Activated CD8-positive, alpha-beta memory T cell treated with anti-CD3 and anti-CD28 coated beads, Interleukin-2, amount 10 ng/mL, durations not matched to agents 7 days and 5 days (primary cell): ENCODE measurements at regions not wholly inside any gene's neighbourhood (a gene's known extent, or its start where the extent isn't known, plus 50 kb on each side); places are given as distances from the start of the nearest gene placed in this dataset.
A peak's percentile ranks its signal among the peaks of the same experiment; 100 is the strongest.

ENCODE experiments used
- ATAC-seq: fragments of 150-1000 bp; cut with Tn5 transposase; one replicate; pipeline ENCODE4 v1.10.0; 2021; ENCODE audit warnings: moderate library complexity
- CTCF ChIA-PET: fragments of 350-600 bp; sonication (Branson Sonifier 250); formaldehyde crosslinking; loops from one replicate; lab custom pipeline; 2021; ENCODE audit warnings: antibody characterized with exemption; lab: Charles Lee
- DNase-seq: peaks from one replicate; pipeline ENCODE4 v3.0.0-alpha.2; 2020
- H3K27ac Mint-ChIP-seq: one replicate; pipeline ENCODE4 v1.8.0; 2021; ENCODE audit warnings: mild to moderate bottlenecking, mixed read lengths
- H3K27me3 Mint-ChIP-seq: one replicate; pipeline ENCODE4 v1.8.0; 2021; ENCODE audit warnings: mixed read lengths
- H3K36me3 Mint-ChIP-seq: one replicate; pipeline ENCODE4 v1.8.0; 2021; ENCODE audit warnings: mild to moderate bottlenecking, mixed read lengths
- H3K4me1 Mint-ChIP-seq: one replicate; pipeline ENCODE4 v1.8.0; 2021; ENCODE audit warnings: mixed read lengths
- H3K4me3 Mint-ChIP-seq: one replicate; pipeline ENCODE4 v1.8.0; 2021; ENCODE audit warnings: mild to moderate bottlenecking, moderate library complexity, mixed read lengths
- H3K9me3 Mint-ChIP-seq: one replicate; pipeline ENCODE4 v1.8.0; 2022; ENCODE audit warnings: low read depth, mixed read lengths

DNA sequence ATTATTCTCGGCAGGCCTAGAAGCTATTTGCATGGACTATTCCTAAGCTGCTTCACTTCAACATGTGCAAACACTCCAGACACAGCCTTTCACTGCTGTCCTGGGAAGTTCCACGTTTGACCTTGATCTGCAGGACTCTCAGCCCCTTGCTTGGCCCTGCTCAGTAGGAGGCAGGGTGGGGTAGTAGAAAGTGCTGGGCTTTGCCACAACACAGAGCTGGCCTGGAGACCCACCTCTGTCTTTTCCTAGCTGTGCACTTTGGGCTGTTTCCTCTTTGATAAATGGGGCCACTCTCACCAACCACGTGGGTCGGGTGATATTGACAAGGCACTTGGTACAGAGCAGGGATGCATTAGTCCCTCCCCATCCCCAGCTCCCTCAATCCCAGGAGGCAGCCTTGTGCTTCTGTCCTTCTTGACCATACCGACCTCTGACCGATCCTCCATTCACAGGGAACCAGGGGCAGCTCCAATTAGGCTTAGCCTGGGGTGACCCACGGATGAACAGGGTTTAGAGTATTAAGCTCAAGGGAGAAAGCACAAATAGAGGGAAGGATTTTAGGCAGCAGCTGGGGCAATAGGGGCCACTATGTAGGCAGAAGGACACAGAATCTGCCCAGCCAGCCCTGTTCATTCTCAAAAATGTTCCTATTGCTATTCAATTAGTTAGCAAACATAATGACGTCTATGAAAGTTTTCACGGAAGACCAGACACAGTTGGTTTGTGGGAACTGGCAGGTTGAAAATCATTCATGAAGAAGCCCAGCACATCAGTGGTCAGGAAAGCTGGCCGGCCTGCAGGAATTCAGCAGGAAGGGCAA, 63.3 kb downstream of the SYNE3 start:
- Mint-ChIP-seq H3K4me1 (no peaks in the 10 kb centered on the region), H3K4me3 (no peak overlapping the region), H3K36me3 (peaks cover 29% of the 10 kb centered on the region), H3K9me3 (no peaks in the 10 kb centered on the region), H3K27me3 (no peaks in the 10 kb centered on the region), H3K27ac (no peak overlapping the region)
- no peak for DNase-seq
- ATAC-seq = no peak
- CTCF ChIA-PET = interaction anchor here (1.1 to 3.3 kb wide), 8 partner anchors 11 to 85 kb away, joined by 3 to 19 read pairs (median 6); no protein-coding TSS in a partner anchor

- DNase-seq (no peak), ATAC-seq (no peak)
- CTCF ChIA-PET = interaction anchor here (0.6 to 3.3 kb wide), 7 partner anchors 10 to 86 kb away, joined by 3 to 19 read pairs (median 6); no protein-coding TSS in a partner anchor
- H3K9me3 Mint-ChIP-seq = no peaks in the 10 kb centered on the region
- no peaks in the 10 kb centered on the region for H3K4me1 Mint-ChIP-seq
- H3K4me3 Mint-ChIP-seq = no peak overlapping the region
- no peaks in the 10 kb centered on the region for H3K27me3 Mint-ChIP-seq
- no peak overlapping the region for H3K27ac Mint-ChIP-seq
- peaks cover 34% of the 10 kb centered on the region for H3K36me3 Mint-ChIP-seq
These were observed 64.1 kb downstream of the SYNE3 start for GRCh38 chr14:95452176-95452892.

GRCh38 chr14:95449131-95449530, 67.3 kb downstream of the SYNE3 start:
- no peak overlapping the region for H3K4me3 Mint-ChIP-seq
- no peaks in the 10 kb centered on the region for H3K9me3 Mint-ChIP-seq
- no peaks in the 10 kb centered on the region for H3K4me1 Mint-ChIP-seq
- H3K36me3 Mint-ChIP-seq = peaks cover 36% of the 10 kb centered on the region
- ATAC-seq = no peak
- no peak for DNase-seq
- no peak overlapping the region for H3K27ac Mint-ChIP-seq
- CTCF ChIA-PET = interaction anchor here (1.3 kb wide), 1 partner anchor 67 kb away, joined by 3 read pairs; the partner anchor contains the start of gene SYNE3
- H3K27me3 Mint-ChIP-seq = no peaks in the 10 kb centered on the region

GRCh38 chr14:95446470-95446869, 70.0 kb downstream of the SYNE3 start:
- Mint-ChIP-seq H3K4me1 (peaks cover 2% of the 10 kb centered on the region), H3K27me3 (no peaks in the 10 kb centered on the region), H3K4me3 (no peak overlapping the region), H3K9me3 (no peaks in the 10 kb centered on the region), H3K36me3 (peaks cover 43% of the 10 kb centered on the region), H3K27ac (no peak overlapping the region)
- ATAC-seq = no peak
- no peak for DNase-seq
- CTCF ChIA-PET = interaction anchor here (0.8 to 6.9 kb wide), 4 partner anchors 9 to 80 kb away, joined by 3 to 130 read pairs (median 4); no protein-coding TSS in a partner anchor

DNA sequence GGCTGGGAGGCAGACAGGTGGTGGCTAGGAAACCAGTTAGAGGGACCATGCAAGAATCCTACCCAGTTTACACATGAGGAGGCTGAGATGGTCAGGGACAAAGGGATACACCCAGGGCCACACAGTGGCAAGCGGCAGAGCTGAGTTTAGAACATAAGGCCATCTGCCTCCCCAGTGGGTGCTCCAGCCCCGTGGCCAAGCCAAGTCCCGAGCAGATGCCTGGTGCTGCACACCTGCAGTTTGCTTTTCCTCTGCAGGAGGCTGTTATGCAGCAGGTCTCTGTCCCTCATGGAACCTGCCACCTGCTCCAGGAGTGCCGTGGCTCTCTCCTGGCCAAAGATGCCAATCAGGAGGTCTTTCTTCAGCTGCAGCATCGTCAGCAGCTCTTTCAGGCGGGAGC, 70.8 kb downstream of the SYNE3 start:
- DNase-seq (no peak), ATAC-seq (no peak)
- peak overlapping the region; percentile 44 for H3K27ac Mint-ChIP-seq
- H3K36me3 Mint-ChIP-seq = peaks cover 38% of the 10 kb centered on the region
- no peak overlapping the region for H3K4me3 Mint-ChIP-seq
- no peaks in the 10 kb centered on the region for H3K9me3 Mint-ChIP-seq
- CTCF ChIA-PET = interaction anchor here (0.8 to 6.9 kb wide), 6 partner anchors 8 to 86 kb away, joined by 3 to 130 read pairs (median 4); no protein-coding TSS in a partner anchor
- peaks cover 2% of the 10 kb centered on the region for H3K4me1 Mint-ChIP-seq
- no peaks in the 10 kb centered on the region for H3K27me3 Mint-ChIP-seq

- H3K27me3 Mint-ChIP-seq = no peaks in the 10 kb centered on the region
- no peak for ATAC-seq
- no peaks in the 10 kb centered on the region for H3K9me3 Mint-ChIP-seq
- DNase-seq = no peak
- CTCF ChIA-PET = interaction anchor here (1.1 to 6.9 kb wide), 6 partner anchors 14 to 90 kb away, joined by 3 to 130 read pairs (median 5); partner anchors contain the start of gene GLRX5
- H3K4me1 Mint-ChIP-seq = peaks cover 2% of the 10 kb centered on the region
- H3K4me3 Mint-ChIP-seq = no peak overlapping the region
- peaks cover 41% of the 10 kb centered on the region for H3K36me3 Mint-ChIP-seq
- H3K27ac Mint-ChIP-seq = peak overlapping the region; percentile 44
These were observed 71.3 kb downstream of the SYNE3 start for GRCh38 chr14:95445161-95445560.

- CTCF ChIA-PET = interaction anchor here (1.1 to 6.9 kb wide), 8 partner anchors 15 to 90 kb away, joined by 3 to 130 read pairs (median 5); partner anchors contain the start of gene GLRX5
- Mint-ChIP-seq H3K4me3 (no peak overlapping the region), H3K27ac (peak overlapping the region; percentile 23), H3K4me1 (peaks cover 2% of the 10 kb centered on the region), H3K36me3 (peaks cover 40% of the 10 kb centered on the region), H3K27me3 (no peaks in the 10 kb centered on the region), H3K9me3 (no peaks in the 10 kb centered on the region)
- ATAC-seq (no peak), DNase-seq (no peak)
These were observed 72.0 kb downstream of the SYNE3 start for GRCh38 chr14:95444132-95445129.

DNA sequence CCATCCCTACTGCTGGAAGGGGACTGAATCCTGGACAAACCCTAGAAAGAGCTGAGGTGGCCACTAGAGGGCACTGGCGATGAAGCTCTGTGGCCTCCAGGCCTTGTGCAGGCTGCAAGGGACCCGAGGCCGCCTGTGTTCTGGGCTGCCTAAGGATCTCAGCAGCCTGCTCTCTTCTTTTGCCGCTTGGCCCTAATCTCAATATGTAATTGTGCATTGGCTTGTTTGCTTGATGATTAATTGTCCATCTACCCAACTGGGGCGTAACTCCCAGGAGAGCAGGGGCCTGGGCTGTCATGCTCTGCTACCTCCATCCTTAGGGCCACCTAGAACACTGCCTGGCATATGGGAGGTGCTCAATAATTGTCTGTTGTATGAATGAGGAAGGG, 73.8 kb downstream of the SYNE3 start:
- ATAC-seq (peak; percentile 95), DNase-seq (peak; percentile 79)
- Mint-ChIP-seq H3K27ac (peak overlapping the region; percentile 58), H3K4me3 (no peak overlapping the region), H3K27me3 (no peaks in the 10 kb centered on the region), H3K4me1 (peaks cover 4% of the 10 kb centered on the region), H3K9me3 (no peaks in the 10 kb centered on the region), H3K36me3 (peaks cover 48% of the 10 kb centered on the region)
- CTCF ChIA-PET = interaction anchor here (0.6 to 6.9 kb wide), 26 partner anchors 10 to 121 kb away, joined by 3 to 130 read pairs (median 5); partner anchors contain the start of gene GLRX5

GRCh38 chr14:95442016-95442632, 74.3 kb downstream of the SYNE3 start:
- DNase-seq (no peak), ATAC-seq (no peak)
- Mint-ChIP-seq H3K27ac (no peak overlapping the region), H3K4me3 (no peak overlapping the region), H3K27me3 (no peaks in the 10 kb centered on the region), H3K4me1 (peaks cover 4% of the 10 kb centered on the region), H3K36me3 (peaks cover 50% of the 10 kb centered on the region), H3K9me3 (no peaks in the 10 kb centered on the region)
- CTCF ChIA-PET = interaction anchor here (0.6 to 6.9 kb wide), 27 partner anchors 10 to 122 kb away, joined by 3 to 130 read pairs (median 5); partner anchors contain the start of gene GLRX5

DNA sequence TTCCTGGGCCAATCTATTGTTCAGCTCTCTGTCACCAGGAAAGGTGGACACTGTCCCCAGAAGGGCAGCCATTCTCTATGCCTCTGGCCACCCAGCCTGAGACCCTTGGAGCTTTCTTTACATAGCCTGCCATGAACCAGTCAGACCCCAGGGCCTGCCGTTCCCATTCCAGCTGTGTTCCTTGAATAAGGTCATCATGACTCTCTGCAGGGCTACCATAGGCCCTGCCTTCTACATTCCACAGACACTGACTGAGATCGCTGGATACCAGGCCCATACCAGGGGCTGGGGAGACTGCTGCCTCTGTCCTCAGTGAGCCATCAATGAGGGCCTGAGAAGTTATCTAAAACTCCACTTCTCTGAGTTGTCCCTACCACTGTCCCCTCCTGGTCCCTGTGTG, 75.5 kb downstream of the SYNE3 start:
- Mint-ChIP-seq H3K4me1 (peaks cover 4% of the 10 kb centered on the region), H3K4me3 (no peak overlapping the region), H3K27ac (no peak overlapping the region), H3K27me3 (no peaks in the 10 kb centered on the region), H3K9me3 (no peaks in the 10 kb centered on the region), H3K36me3 (peaks cover 58% of the 10 kb centered on the region)
- ATAC-seq (no peak), DNase-seq (no peak)
- CTCF ChIA-PET = interaction anchor here (0.8 to 2.4 kb wide), 5 partner anchors 13 to 121 kb away, joined by 3 to 13 read pairs (median 3); no protein-coding TSS in a partner anchor

DNA sequence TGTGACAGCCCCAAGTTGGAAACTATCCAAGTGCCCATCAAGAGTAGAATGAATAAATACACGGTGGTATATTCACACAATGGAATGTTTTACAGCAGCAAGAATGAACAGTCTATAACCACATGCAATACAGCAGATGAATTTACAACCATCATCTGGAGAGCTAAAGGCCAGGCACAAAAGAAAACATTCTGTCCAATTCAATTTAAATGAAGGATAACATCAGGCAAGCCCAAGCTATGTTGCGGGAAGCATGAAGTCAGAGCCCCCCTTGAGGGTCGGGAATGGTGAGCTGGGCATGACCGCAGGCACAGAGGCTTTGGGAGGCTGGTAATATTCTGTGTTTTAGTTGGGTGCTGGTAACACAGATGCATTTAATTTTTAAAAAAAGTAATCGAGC, 76.0 kb downstream of the SYNE3 start:
- peaks cover 4% of the 10 kb centered on the region for H3K4me1 Mint-ChIP-seq
- no peak overlapping the region for H3K27ac Mint-ChIP-seq
- DNase-seq = no peak
- H3K36me3 Mint-ChIP-seq = peaks cover 62% of the 10 kb centered on the region
- no peaks in the 10 kb centered on the region for H3K27me3 Mint-ChIP-seq
- CTCF ChIA-PET = interaction anchor here (0.8 to 2.4 kb wide), 5 partner anchors 13 to 121 kb away, joined by 3 to 13 read pairs (median 3); no protein-coding TSS in a partner anchor
- H3K4me3 Mint-ChIP-seq = no peak overlapping the region
- no peak for ATAC-seq
- no peaks in the 10 kb centered on the region for H3K9me3 Mint-ChIP-seq

DNA sequence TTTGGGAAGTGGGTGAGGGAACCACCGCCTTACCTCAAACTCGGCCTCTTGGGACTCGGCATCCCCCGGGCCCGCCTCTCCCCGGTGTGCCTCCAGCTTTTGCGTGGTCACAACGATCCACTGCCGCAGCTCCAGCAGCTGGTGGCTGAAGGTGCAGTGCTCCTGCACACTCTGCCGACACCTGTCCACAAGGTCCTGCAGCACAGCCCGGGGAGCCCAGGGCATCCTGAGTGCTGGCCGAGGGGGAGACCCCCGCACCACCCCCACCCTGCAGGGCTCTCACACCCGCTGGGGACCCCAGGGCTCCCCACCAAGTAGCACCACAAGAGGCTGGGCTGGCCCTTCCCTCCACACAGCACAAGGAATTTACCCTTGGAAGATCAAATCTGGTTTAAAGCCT, 76.6 kb downstream of the SYNE3 start:
- Mint-ChIP-seq H3K27ac (no peak overlapping the region), H3K4me1 (peaks cover 4% of the 10 kb centered on the region), H3K4me3 (no peak overlapping the region), H3K27me3 (no peaks in the 10 kb centered on the region), H3K36me3 (peaks cover 66% of the 10 kb centered on the region), H3K9me3 (no peaks in the 10 kb centered on the region)
- ATAC-seq (no peak), DNase-seq (no peak)
- CTCF ChIA-PET = interaction anchor here (0.9 to 1.2 kb wide), 2 partner anchors 14 to 87 kb away, joined by 3 read pairs; no protein-coding TSS in a partner anchor
